Stimulated activated CD4-positive, alpha-beta T cell treated with anti-CD3 and anti-CD28 coated beads, Interleukin-2, amount 100 ng/mL, for 24 hours (primary cell): ENCODE measurements at regions not wholly inside any gene's neighbourhood (a gene's known extent, or its start where the extent isn't known, plus 50 kb on each side); places are given as distances from the start of the nearest gene placed in this dataset.

ENCODE experiments used
- DNase-seq, 2 donors: peaks; one replicate each; pipeline ENCODE4 v3.0.0-alpha.2; 2020

DNA sequence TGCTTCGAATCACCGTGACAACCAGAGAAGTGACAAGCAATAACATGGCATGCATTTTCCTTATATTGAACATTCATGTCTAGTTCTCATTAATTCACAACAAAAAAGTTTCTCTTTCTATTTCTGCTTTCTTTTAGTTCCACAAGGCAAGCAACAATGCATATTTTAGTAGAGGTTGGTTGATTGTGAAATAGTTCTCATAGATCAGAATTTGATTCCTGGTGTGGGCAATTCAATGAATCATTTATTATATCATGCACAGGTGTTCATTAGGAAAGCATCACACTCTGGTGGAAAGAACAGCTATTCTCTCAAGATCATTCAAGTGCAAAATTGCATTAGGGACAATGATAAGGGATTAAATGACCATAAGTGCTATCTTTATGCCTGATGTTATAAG, 980.9 kb downstream of the BRINP3 start:
- no peak for DNase-seq

DNA sequence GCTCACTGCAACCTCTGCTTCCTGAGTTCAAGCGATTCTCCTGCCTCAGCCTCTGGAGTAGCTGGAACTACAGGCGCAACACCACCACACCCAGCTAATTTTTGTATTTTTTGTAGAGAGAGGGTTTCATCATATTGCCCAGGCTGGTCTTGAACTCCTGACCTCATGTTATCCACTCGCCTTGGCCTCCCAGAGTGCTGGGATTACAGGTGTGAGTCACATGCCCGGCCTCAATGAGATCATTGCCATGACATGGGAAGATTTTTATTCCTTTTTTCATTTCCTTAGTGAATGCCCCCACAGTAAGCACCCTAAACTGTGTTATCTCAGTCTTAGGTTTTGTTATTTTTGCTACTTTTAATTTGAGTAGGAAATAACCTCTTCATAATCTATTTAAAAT, 977.9 kb downstream of the BRINP3 start:
- DNase-seq: no peak

DNA sequence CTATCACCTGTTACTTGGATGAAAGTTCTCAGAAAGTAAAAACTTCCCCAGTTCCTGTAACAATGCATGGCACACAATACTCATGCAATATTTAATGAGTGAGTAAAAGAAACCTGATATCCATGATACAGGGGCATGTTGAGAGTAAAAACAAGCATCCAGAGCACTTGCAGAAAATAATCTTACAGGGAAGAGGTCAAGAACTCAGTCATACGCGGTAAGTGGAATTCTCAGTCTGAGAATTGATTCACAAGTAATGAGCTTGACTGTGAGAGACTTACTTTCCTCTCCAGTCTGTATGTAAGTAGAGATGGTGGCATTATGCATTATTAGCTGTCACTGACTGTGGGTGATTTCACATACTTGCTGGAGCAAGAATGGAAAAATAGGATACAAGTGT, 976.9 kb downstream of the BRINP3 start:
- DNase-seq: no peak

DNA sequence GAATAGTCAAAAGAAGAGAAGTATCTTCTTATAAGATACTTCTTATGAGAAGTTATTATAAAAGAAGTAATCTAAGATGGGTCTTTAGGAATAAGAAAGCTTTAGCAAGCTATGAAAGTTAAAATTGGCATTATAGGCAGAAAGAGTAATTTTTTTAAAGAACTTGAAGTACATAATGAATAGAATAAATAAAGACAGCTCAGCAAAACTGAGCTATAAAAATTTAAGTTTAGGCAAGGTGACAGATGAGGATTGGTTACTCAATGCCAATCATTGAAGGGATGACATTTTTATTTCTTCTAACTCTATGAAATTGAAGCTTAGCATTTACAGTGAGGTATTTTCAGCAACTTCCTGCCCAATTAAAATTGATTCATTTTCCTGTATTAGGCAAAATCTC, 966.8 kb downstream of the BRINP3 start:
- DNase-seq: no peak

DNA sequence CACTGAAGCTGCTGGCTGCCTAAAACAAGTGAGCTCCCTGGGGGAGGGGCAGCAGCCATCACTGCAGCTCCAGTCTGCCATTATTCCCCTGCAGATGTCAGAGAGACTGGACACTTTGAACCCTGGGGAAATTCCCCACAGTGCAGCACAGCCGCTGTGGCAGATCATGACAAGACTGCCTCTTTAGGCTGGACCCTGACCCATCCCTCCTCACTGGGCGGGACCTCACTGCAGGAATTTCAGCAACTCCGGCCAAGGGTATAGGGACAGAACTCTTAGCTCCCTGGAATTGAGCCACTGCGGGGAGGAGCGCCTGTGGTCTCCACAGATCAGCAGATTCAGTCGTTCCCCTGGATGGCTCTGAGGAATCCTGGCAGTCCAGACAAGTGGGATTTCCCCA, 964.6 kb downstream of the BRINP3 start:
- DNase-seq: no peak

DNA sequence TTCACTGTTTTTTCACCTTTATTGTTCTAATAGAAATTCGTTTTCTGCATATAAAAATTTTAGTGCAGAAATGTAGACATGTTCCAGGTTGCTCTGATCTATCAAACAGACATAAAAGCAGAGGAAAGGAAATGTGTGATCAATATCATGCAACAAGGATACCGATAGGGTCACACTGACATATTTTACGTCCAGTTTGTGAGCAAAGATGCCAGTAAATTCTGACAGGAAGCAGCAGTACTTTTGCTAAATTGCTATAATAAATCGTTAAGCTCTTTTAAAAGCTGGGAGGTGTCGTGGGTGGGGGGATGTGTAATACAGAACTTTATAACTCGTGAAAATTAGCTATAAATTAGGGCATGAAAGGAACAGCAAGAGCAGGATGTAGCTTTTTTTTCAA, 955.2 kb downstream of the BRINP3 start:
- DNase-seq: no peak

DNA sequence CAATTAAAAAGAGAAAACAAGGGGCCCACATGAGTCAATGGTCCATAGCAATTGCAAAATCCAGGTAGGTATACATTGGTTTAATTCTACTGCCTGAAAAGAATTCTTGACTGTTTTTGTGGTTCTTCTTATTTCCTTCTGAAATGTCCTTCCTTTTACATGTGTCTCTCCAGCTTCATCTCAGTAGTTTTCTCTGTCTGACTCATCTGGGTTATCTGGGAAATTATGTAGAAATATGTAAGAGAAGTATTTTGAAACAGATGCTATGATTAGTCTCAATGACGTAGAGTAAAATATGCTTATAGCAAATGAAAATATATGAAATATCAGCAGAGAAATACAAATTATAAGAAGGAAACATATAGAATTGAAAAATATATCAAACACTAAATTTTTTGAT, 953.2 kb downstream of the BRINP3 start:
- DNase-seq: no peak

DNA sequence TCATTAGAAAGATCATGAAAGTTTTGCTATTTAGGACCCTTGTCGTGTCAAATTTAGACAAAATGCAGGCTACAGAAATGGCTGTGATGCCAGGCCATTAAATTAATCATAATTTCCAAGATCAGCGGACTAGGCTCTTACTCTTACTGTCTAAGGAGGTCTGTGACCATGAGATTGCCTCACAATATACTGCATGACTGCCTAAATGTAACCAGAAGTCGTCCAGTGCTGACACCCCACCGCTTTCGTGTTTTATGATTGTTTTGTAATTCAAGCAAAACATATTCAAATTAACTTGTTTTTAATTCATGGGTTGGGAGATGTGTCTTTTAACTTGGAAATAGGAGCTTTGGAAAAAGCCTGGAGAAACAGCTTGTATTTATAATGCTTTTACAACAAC, 947.5 kb downstream of the BRINP3 start:
- DNase-seq: no peak

DNA sequence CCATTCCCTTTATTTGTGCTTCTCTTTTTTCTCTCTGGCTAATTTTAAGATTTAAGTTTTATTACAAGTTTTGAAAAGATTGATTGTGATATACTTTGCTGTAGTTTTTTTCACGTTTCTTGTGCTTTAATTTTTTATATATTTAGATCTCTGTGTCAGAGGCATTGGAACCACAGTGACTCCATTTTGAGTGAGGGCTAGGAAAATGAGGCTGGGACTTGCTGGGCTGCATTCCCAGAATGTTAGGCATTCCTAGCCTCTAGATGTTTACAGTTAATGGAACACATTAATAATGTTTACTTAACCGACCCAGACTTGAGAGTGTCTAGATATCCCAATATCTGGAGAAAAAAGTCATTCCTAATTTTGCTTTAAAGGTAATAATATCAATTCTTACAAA, 939.4 kb downstream of the BRINP3 start:
- no peak for DNase-seq

DNA sequence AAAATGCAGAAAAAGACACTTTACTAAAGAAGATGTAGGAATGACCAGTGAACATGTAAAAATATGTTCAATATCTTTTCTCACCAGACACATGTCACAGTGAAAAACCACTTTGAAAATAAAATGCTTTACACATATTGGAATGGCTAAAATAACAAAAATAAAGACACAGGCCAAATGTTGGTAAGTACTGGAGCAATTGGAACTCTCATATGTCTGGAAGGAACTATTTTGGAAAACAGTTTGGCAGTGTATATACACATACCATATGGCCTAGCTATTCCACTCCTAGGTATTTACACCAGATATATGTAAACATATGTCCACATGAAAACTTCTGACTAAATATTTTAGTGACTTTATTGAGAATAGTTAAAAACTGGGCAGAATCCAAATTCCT, 927.2 kb downstream of the BRINP3 start:
- no peak for DNase-seq

DNA sequence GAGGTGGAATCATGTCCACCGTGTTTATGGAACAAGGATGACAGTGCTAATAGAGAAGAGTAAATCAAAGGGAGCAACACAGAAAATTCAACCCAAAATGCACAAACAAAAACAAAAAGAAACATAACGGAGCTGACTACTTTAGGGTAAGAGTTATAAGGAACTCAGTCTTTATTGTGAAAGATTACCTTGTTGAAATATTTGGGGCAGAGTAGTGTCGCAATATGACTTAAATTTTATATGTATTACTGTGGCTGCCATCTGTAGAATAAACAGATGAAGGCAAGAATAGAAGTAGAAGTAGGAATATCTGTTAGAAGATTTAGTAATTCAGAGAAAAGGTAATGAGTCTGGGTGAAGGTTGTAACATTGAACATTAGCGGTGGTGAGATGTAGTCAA, 913.9 kb downstream of the BRINP3 start:
- DNase-seq: no peak

DNA sequence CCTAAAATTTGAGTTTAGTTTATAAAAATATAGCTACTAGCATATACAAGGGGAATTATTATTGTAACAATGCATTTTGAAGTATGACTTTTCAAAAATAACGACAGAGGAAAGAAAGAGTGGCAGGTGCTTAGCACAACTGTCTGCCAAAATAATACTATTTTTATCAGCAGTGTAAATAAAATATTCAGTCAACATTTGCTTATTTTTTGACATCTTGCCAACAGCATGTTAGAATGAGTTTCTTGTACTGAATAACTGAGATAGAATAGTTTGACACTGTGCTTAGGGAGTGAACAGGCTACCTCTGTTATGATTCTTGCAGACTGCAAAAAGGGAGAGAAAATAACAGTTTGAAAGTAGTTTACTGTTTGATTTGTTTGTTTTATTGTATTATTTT, 909.8 kb downstream of the BRINP3 start:
- DNase-seq: no peak

DNA sequence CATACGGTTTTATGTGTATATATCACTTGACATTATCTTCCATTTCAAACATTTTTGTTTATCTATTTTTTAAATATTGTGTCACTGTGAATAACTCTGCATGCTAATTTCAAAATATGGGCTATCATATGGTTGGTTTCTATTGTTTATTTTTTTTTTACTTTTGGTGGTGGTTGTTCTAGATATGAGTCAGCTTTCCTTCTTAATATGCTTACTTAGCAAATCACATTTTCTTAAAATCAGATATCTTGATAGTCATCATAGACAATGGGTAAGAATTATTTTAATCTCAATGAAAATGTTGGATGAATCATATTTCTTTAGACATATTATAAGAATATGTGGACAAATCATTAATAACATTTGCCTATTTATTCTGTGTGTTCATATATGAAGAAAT, 881.5 kb downstream of the BRINP3 start:
- DNase-seq: no peak

DNA sequence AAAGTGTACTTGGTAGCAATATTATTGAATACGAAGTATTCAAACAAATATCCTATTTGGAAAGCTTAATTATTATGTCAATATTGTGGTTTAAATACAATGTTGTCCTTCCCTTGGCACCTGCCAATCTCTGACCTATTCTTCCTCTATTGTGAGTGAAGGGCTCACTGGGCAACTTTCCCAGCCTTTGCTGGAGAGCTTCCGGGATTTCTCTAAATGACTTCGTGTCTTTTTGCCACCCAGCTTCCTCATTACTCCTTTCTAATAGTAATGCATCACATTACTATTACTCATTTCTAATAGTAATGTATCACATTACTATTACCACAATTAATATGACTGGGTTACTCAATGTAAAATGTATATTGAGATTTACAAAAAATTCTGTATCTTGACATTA, 880.6 kb downstream of the BRINP3 start:
- DNase-seq: no peak

DNA sequence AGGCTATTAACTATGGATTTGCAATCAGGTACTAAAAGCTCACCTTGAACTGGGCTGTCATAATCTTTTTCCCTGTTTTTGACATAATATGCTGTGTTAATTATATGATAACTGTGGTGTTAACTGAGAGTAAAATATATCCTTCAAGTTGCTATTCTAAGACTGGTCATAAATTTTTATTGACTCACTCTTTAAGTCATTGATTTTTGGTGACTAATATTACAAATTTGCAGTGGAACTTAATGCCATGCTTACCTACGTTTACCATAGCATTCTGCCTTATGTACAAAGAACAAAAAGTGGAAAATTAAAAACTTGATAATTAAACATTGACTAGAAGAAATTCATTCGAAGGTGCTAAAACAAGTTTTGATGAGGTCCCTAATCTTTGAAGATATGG, 872.4 kb downstream of the BRINP3 start:
- DNase-seq: no peak

DNA sequence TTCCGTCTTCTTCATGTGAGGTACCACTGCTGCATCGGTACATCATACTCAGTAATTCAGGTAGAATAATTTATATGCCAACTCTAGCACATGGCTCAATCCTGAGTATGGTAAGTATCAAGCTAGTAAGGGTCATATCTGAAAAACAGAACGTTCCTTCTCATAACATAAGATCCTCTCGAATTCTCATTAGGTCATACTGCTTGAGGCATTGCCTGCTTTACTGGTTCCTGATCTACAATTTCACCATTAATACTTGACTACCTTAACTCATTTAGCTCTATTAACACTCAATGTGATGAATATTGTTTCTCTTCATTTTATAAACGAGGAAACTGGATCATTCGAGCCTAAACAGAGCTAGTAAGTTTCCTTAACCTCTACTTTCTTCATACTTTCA, 871.6 kb downstream of the BRINP3 start:
- no peak for DNase-seq

DNA sequence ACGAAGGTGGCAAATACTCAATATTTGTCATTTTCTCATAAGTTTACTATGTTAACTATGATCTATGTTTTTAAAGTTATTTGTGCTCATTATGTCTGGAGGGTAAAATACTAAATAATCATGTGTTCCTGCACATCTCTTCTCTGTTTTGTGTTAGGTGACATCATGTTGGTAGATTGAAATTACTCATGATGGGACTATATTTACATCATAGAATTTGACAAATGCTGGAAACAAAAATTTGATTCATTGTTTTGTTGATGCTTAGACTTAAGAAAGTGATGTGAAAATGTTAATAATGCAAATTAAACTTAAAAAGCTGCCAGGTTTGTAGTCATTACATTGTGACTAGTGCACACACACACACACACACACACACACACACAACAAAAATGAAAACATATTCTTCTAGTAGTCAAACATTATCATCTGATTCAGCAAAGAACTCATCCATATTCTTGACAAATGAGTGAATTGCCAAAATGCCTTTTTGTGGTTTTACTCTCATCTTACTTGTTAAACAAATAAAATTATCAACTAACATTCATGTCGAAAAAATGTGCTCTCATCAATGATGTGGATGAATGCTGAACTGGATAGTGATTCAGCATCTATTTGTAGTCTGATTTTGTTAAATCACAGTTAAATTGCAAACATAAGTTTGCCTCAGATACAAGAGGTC, 870.7 kb downstream of the BRINP3 start:
- no peak for DNase-seq

DNA sequence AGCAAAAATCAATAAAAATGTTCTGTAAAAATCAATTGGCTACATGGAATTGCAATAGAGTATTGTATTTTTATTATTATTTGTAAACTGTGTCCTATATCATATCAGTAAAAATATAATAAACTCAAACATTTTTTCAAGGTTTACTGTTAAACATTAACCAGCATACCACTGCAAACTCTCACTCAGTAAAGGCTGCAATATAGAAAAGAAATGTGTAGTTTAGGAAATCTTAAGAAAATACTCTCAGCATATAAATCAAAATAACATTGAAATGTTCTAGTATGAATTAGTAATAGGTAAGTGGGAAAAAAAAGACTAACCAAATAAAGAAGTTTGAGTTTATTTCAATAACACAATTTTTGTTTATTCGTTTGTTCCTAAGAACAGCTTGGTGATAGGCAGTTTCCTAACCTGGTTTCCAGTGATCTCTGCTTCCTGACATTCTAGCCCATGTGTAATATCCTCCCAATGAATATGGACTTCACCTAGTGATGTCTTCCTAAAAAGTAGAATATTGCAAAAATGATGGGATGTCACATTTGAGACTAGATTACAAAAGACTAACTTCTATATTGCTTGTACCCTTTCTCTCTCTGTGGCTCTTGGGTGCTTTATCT, 870.1 kb downstream of the BRINP3 start:
- no peak for DNase-seq

DNA sequence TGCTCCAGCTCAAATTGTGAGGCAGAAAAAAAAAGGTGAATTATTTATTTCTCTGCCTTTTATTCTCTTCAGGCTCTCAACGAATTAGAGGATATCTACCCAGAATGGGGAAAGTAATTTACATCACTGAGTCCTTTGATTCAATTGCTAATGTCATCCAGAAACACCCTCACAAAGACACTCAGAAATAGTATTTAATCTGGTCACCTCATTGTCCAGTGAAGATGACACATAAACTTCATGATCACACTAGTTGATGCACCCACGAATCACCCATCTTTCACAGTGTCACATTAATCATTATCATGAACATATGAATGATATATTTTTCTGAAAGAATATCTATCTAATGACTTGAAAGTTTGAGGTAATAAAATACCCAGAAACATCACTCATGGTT, 868.5 kb downstream of the BRINP3 start:
- no peak for DNase-seq

DNA sequence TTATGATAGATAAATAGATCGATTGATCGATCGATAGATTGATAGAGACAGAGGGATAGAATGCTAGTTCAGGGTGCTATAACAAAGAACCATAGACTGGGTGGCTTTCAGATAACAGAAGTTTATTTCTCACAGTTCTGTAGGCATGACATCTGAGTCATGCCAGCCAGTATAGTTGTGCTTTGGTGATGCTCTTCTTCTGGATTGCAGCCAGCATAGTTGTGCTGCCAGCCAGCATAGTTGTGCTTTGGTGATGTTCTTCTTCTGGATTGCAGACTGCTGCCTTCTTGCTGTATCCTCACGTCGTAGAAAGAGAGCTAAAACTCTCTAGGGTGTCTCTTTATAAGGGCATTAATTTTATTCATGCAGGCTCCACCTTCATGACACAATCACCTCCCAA, 860.8 kb downstream of the BRINP3 start:
- no peak for DNase-seq

DNA sequence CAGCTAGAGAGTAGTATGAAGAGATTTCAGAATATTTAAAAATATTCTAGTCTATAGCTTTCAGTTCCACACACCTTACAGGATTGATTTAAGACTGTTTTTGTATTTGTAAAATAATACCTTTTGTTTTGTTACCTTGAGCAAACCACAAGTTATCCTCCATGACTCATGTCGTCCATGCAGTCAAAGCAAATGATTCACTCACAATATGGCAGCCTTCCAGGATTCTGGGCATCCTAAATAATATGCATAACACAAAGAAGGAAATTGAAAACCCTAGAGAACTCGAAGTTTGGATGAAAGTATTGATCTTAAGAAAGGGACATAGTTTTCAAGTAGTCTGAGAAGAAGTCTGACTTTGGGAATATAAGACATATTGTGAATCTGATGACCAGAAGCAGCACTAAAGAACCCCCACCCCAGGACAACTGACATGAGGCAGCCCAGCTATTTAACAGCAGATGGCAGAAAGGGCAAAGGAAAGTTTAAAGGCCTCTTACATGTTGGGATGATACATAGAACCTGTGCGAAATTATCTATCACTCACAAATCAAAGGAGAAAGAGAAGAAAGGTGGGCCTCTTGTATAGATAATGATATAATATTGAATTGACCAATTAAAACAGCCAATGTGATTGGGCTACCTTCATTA, 857.9 kb downstream of the BRINP3 start:
- no peak for DNase-seq

DNA sequence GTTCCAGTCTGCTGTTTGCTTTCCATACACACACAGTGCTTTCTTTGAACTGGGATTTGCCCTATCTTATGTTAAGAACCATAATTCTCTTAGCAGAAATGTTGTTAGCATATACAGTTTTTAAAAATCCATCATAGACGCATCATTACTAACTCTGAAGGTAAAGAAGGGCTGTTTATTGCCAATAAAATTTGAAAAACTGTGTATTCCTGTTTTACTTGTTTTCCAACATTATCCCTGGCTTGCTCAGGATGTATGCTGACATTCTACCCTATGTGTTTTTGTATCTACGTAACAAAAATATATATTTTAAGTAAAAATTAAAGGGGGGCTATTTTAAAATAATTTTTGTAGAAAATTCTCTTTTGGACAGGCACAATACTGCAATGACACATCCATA, 857.2 kb downstream of the BRINP3 start:
- no peak for DNase-seq

DNA sequence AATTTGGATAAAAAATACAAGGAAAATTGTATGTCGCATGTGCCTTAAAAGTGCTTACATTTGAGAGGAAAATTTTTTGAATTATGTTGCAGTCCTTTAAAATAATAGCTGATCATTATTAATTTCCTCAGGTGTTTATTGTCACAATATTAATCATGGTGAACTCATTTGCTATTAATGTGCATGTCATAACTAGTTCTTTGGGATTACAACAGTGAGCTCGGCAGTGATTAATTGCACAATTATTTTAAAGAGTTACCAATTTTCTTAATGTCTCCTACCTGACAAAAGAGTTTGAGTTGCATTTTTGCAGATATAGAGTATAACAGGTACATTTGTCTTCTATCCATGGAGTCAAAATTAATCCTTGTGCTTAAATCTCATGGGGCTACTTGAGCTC, 854.3 kb downstream of the BRINP3 start:
- DNase-seq: no peak

DNA sequence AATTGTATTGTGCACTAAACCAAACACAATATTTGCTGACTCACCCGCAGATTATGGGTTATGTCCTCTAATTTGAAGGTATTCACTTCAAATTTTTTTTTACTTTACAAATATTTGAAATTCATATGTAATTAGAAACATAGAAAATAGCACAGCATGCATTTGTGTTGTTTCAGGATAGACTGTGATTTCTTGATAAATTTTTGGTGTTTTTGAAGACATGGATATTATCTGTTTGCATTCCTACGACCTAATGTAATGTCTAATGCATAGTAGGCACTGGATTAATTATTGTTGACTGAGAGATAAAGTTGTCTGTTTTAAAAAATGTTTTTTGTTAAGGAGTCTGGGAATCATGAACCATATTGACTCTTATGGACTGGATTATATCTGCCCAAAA, 850.2 kb downstream of the BRINP3 start:
- no peak for DNase-seq

DNA sequence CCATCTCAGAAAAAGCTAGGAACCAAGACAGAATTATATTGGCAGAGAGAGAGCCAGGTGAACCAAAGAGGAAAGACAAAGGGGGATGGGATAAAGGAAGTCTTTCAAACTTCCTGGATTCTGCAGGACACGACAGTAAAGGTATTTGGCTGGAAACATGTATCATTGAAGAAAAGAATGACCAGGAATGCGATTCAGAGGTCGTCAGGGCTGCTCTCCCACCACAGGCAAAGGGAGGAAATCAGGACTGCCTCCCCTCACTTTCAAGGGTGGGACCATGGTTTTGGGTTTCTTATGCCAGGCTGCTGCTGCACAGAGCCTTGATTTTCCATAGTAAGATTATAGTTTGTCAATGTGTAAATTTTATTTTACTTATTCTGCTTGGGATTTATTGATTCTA, 848.8 kb downstream of the BRINP3 start:
- no peak for DNase-seq
